Endothelial cell of umbilical vein (primary cell): ENCODE measurements at regions not wholly inside any gene's neighbourhood (a gene's known extent, or its start where the extent isn't known, plus 50 kb on each side); places are given as distances from the start of the nearest gene placed in this dataset.

ENCODE experiments used
- BruUV-seq: library from RNA; stranded (reverse); fragments of 400-500 nt; replicated peaks from 2 replicates; lab custom pipeline; 2021; lab: Mats Ljungman, UMichigan
- CTCF ChIA-PET: fragments of 300-600, 350-600 bp; sonication (Branson Sonifier 250); formaldehyde crosslinking; loops from one replicate; lab custom pipeline; 2021; ENCODE audit warnings: antibody characterized with exemption, inconsistent platforms; lab: Charles Lee
- POLR2A ChIA-PET: fragments of 300-600, 350-600 bp; sonication (Branson Sonifier 250); formaldehyde crosslinking; loops from one replicate; lab custom pipeline; 2021; ENCODE audit warnings: antibody characterized with exemption, inconsistent platforms; lab: Charles Lee
- DNase-seq: peaks from one replicate; pipeline ENCODE4 v3.0.0-alpha.2; 2011; ENCODE audit warnings: low read depth, low spot score
- FAIRE-seq: peaks from 2 replicates; lab custom pipeline; 2011; peaks lifted over from hg19 to GRCh38; lab: Jason Lieb, UNC
- H2AFZ ChIP-seq: 2 replicates; pipeline ENCODE4 v1.6.0; 2012; ENCODE audit warnings: low read depth, low read length, control low read depth, inconsistent platforms
- H3K27ac ChIP-seq: 2 replicates; pipeline ENCODE4 v1.5.1; 2011; ENCODE audit warnings: low read depth, mild to moderate bottlenecking, control low read depth, low read length, moderate library complexity; ENCODE audit not compliant: insufficient read depth
- H3K27me3 ChIP-seq, 2 experiments: 2 replicates each; pipeline versions ENCODE4 v1.6.0 to v1.6.1; 2011; ENCODE audit warnings: low read length in 2 of 2, mixed read lengths in 1 of 2; ENCODE audit not compliant: control insufficient read depth in 2 of 2, insufficient read depth in 2 of 2
- H3K36me3 ChIP-seq, 2 experiments: 2 replicates in 1 of 2; 3 replicates in 1 of 2; pipeline ENCODE4 v1.5.1; 2011; ENCODE audit warnings: low read length in 2 of 2, mild to moderate bottlenecking in 1 of 2, moderate library complexity in 1 of 2; ENCODE audit not compliant: control insufficient read depth in 2 of 2, insufficient read depth in 2 of 2; ENCODE audit errors: extremely low read depth in 1 of 2
- H3K4me1 ChIP-seq: 3 replicates; pipeline ENCODE4 v1.5.1; 2011; ENCODE audit warnings: mild to moderate bottlenecking, low read length; ENCODE audit not compliant: control insufficient read depth, insufficient read depth; ENCODE audit errors: extremely low read depth
- H3K4me2 ChIP-seq: 2 replicates; pipeline ENCODE4 v1.6.1; 2011; ENCODE audit warnings: low read length, control low read depth, mixed read lengths; ENCODE audit not compliant: insufficient read depth
- H3K4me3 ChIP-seq, 3 experiments: fragments of 200-600 bp in 1 of 3; sonication (generic), shearing (Covaris generic) in 1 of 3; replicated peaks in 1 of 3; 2 replicates each; pipeline ENCODE4 v1.5.1; 2011 to 2016; ENCODE audit warnings: control low read depth in 3 of 3, low read length in 3 of 3, mild to moderate bottlenecking in 2 of 3, inconsistent platforms in 1 of 3, low read depth in 1 of 3, moderate library complexity in 1 of 3; ENCODE audit not compliant: insufficient read depth in 1 of 3
- H3K79me2 ChIP-seq: 2 replicates; pipeline ENCODE4 v1.6.0; 2012; ENCODE audit warnings: low read length, inconsistent platforms; ENCODE audit not compliant: control insufficient read depth, insufficient read depth
- H3K9ac ChIP-seq: replicated peaks from 2 replicates; pipeline ENCODE3; 2011; ENCODE audit warnings: low read length, control low read depth; ENCODE audit not compliant: insufficient read depth; ENCODE audit errors: extremely low read depth
- H3K9me1 ChIP-seq: replicated peaks from 3 replicates; pipeline ENCODE4 v1.6.0; 2011; ENCODE audit warnings: mild to moderate bottlenecking, low read length; ENCODE audit not compliant: control insufficient read depth, insufficient read depth; ENCODE audit errors: extremely low read depth
- H3K9me3 ChIP-seq: replicated peaks from 2 replicates; pipeline ENCODE4 v1.5.1; 2012; ENCODE audit warnings: low read length, inconsistent platforms; ENCODE audit not compliant: control insufficient read depth, insufficient read depth
- H4K20me1 ChIP-seq: replicated peaks from 2 replicates; pipeline ENCODE3; 2011; ENCODE audit warnings: mild to moderate bottlenecking, low read length; ENCODE audit not compliant: control insufficient read depth, insufficient read depth; ENCODE audit errors: extremely low read depth
- CTCF ChIP-seq, 2 donors: IDR thresholded peaks; 1 replicate in 1 of 2; 2 replicates in 1 of 2; pipeline ENCODE4 v1.5.1; 2011; ENCODE audit warnings: low read length in 2 of 2, mild to moderate bottlenecking in 2 of 2, moderate library complexity in 2 of 2, control low read depth in 1 of 2, inconsistent platforms in 1 of 2, low read depth in 1 of 2; ENCODE audit not compliant: insufficient read depth in 1 of 2; ENCODE audit errors: extremely low read depth in 1 of 2
- EZH2 ChIP-seq: IDR thresholded peaks from 2 replicates; pipeline ENCODE4 v1.6.1; 2012; ENCODE audit warnings: borderline replicate concordance, low read depth, mild to moderate bottlenecking, moderate library complexity, low read length, inconsistent platforms; ENCODE audit not compliant: severe bottlenecking
- FOS ChIP-seq: IDR thresholded peaks from 2 replicates; pipeline ENCODE4 v1.6.1; 2011; ENCODE audit warnings: mild to moderate bottlenecking, low read length, moderate library complexity, borderline replicate concordance; ENCODE audit not compliant: insufficient read depth
- GATA2 ChIP-seq: IDR thresholded peaks from 2 replicates; pipeline ENCODE4 v1.7.0; 2011; ENCODE audit warnings: low read depth, mild to moderate bottlenecking, moderate library complexity, mixed read lengths, low read length; ENCODE audit not compliant: insufficient read length, insufficient read depth
- JUN ChIP-seq: IDR thresholded peaks from 2 replicates; pipeline ENCODE4 v1.6.1; 2011; ENCODE audit warnings: borderline replicate concordance, low read depth; ENCODE audit not compliant: insufficient read length, insufficient read depth
- MAX ChIP-seq: IDR thresholded peaks from 2 replicates; pipeline ENCODE4 v1.6.1; 2011; ENCODE audit not compliant: insufficient read depth, insufficient read length
- MYC ChIP-seq: IDR thresholded peaks from one replicate; pipeline ENCODE4 v1.6.1; 2011; ENCODE audit warnings: mild to moderate bottlenecking, low read depth, low read length
- POLR2A ChIP-seq: IDR thresholded peaks from 2 replicates; pipeline ENCODE4 v1.6.1; 2012; ENCODE audit warnings: low read depth, mild to moderate bottlenecking, control low read depth, low read length
- POLR2AphosphoS5 ChIP-seq: IDR thresholded peaks from 2 replicates; pipeline ENCODE4 v1.6.1; 2012; ENCODE audit warnings: low read depth, mild to moderate bottlenecking, control low read depth, low read length, moderate library complexity; ENCODE audit not compliant: insufficient read depth
- dilution Hi-C: fragments of 300-500 bp; cut with MboI; formaldehyde crosslinking; loops from one replicate; pipeline ENCODE4 v1.15.0; 2019; ENCODE audit warnings: low sequenced_read_pairs; ENCODE audit not compliant: extremely low pct_ligation_motif_present
- intact Hi-C: fragments of 100-400 bp; cut with micrococcal nuclease; formaldehyde crosslinking; loops from one replicate; pipeline ENCODE4 v1.10.0; 2022

GRCh38 chrX:42094218-42094617, 170.9 kb upstream of the CASK start:
- no peaks in the 10 kb centered on the region for H4K20me1 ChIP-seq
- ChIA-PET POLR2A (interaction anchor here (0.6 kb wide), 1 partner anchor 255 kb away, joined by 3 read pairs; no protein-coding TSS in a partner anchor), CTCF (no interaction called here)
- no peak overlapping the region for H3K4me3 ChIP-seq
- no peak overlapping the region for H2AFZ ChIP-seq
- no peak for TF ChIP-seq GATA2
- no peak for TF ChIP-seq EZH2
- H3K9me3 ChIP-seq = no peaks in the 10 kb centered on the region
- dilution Hi-C loops = no loop called here
- H3K27me3 ChIP-seq = no peaks in the 10 kb centered on the region
- no peak overlapping the region for H3K27ac ChIP-seq
- no peaks in the 10 kb centered on the region for H3K36me3 ChIP-seq
- DNase-seq = no peak
- BruUV-seq = no TSS peak
- no peak for FAIRE-seq
- H3K4me2 ChIP-seq = no peak overlapping the region
- no peak overlapping the region for H3K9ac ChIP-seq
- H3K9me1 ChIP-seq = no peaks in the 10 kb centered on the region
- intact Hi-C loops = no loop called here
- H3K79me2 ChIP-seq = no peaks in the 10 kb centered on the region
- no peaks in the 10 kb centered on the region for H3K4me1 ChIP-seq

GRCh38 chrX:42093756-42094155, 170.4 kb upstream of the CASK start:
- TF ChIP-seq JUN (no peak), EZH2 (no peak), MYC (no peak), FOS (no peak), GATA2 (no peak), POLR2A (no peak), MAX (no peak), CTCF (IDR thresholded peaks at IDR 0.05; ENCODE audit: extremely low read depth in 1 of 2, insufficient read depth in 1 of 2, low read depth in 1 of 2, low read length in 2 of 2) (no peak), POLR2AphosphoS5 (no peak)
- Histone ChIP-seq H3K27me3 (no peaks in the 10 kb centered on the region), H3K9me3 (no peaks in the 10 kb centered on the region), H3K4me2 (no peak overlapping the region), H2AFZ (no peak overlapping the region), H3K4me1 (no peaks in the 10 kb centered on the region), H3K27ac (no peak overlapping the region), H3K79me2 (no peaks in the 10 kb centered on the region), H3K4me3 (no peak overlapping the region), H4K20me1 (no peaks in the 10 kb centered on the region), H3K9ac (no peak overlapping the region), H3K9me1 (no peaks in the 10 kb centered on the region), H3K36me3 (no peaks in the 10 kb centered on the region)
- dilution Hi-C loops (no loop called here), intact Hi-C loops (no loop called here)
- FAIRE-seq (no peak), DNase-seq (peak; percentile 10)
- POLR2A ChIA-PET = no interaction called here
- CTCF ChIA-PET = no interaction called here
- BruUV-seq = no TSS peak
